MM.1S (cell line): ENCODE measurements at regions not wholly inside any gene's neighbourhood (a gene's known extent, or its start where the extent isn't known, plus 50 kb on each side); places are given as distances from the start of the nearest gene placed in this dataset.

Experiments
- EZH2 ChIP-seq: fragments of 300-600 bp; sonication (generic); optimal IDR thresholded peaks from 2 replicates; pipeline ENCODE3; 2017; ENCODE audit warnings: low read depth, mild to moderate bottlenecking, antibody characterized with exemption, low read length, mixed read lengths
- EZH2phosphoT487 ChIP-seq: fragments of 300-600 bp; sonication (generic); IDR thresholded peaks from 2 replicates; pipeline ENCODE4 v1.6.1; 2018; ENCODE audit warnings: antibody characterized with exemption, low read length
- TF ChIP-seq, protein P1 (sequence below): fragments of 300-600 bp; sonication (generic); IDR thresholded peaks from 2 replicates; pipeline ENCODE4 v1.5.1; 2016; ENCODE audit warnings: antibody characterized with exemption, low read length, mixed read lengths

DNA sequence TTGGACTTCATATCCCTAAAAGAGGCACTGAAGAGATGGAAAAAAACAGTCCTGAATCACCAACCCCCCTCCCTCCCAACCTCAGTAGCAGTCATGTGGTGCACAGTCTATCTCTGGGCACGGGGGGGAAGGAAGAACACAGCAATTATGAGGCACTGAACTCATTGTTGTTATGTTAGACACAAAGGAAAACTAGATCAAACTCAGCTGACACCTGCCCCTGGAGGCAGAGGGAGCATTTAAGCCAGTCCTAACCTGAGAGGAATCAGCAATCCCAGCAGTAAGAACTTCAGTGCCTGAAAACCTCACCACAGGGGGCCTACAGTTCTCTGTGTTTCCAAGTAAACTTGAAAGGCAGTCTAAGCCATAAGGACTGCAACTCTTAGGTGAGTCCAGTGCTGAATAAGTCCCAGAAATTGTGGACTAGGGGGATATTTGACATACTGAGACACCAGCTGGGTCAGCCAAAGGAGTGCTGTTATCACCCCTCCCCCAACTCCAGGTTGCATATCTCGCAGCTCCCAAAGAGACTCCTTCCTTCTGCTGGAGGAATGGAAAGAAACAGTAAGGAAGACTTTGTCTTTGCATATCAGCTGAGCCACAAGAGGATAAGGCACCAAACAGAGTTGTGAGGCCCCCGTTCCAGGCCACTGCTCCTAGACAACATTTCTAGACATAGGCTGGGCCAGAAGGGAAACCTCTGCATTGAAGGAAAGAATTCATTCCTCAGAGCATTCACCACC lies 72.5 kb downstream of the GLYATL1 start:
- TF ChIP-seq EZH2 (no peak), EZH2phosphoT487 (no peak)
- TF ChIP-seq, protein P1, sequence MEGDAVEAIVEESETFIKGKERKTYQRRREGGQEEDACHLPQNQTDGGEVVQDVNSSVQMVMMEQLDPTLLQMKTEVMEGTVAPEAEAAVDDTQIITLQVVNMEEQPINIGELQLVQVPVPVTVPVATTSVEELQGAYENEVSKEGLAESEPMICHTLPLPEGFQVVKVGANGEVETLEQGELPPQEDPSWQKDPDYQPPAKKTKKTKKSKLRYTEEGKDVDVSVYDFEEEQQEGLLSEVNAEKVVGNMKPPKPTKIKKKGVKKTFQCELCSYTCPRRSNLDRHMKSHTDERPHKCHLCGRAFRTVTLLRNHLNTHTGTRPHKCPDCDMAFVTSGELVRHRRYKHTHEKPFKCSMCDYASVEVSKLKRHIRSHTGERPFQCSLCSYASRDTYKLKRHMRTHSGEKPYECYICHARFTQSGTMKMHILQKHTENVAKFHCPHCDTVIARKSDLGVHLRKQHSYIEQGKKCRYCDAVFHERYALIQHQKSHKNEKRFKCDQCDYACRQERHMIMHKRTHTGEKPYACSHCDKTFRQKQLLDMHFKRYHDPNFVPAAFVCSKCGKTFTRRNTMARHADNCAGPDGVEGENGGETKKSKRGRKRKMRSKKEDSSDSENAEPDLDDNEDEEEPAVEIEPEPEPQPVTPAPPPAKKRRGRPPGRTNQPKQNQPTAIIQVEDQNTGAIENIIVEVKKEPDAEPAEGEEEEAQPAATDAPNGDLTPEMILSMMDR = peak; percentile 18; the same call in 1 of the 2 replicates
